CD4-positive, alpha-beta T cell (primary cell): ENCODE measurements at regions not wholly inside any gene's neighbourhood (a gene's known extent, or its start where the extent isn't known, plus 50 kb on each side); places are given as distances from the start of the nearest gene placed in this dataset.
"Not testable (repeated sequence)": the region's sequence is repeated elsewhere in the genome, so short reads cannot be mapped to it uniquely, and the experiment has no call there.

Experiments used
- ATAC-seq: fragments of 200-7000 bp; cut with Tn5 transposase; one replicate; pipeline ENCODE4 v1.10.0; 2022; ENCODE audit warnings: mild to moderate bottlenecking; ENCODE audit not compliant: poor library complexity
- CTCF ChIA-PET: fragments of 350-600 bp; sonication (Branson Sonifier 250); formaldehyde crosslinking; loops from one replicate; lab custom pipeline; 2021; ENCODE audit warnings: antibody characterized with exemption, inconsistent platforms; lab: Charles Lee
- POLR2A ChIA-PET: fragments of 350-600 bp; sonication (Branson Sonifier 250); formaldehyde crosslinking; loops from one replicate; lab custom pipeline; 2021; ENCODE audit warnings: antibody characterized with exemption, inconsistent platforms; lab: Charles Lee
- DNase-seq, 14 experiments: peaks; one replicate each; pipeline ENCODE4 v3.0.0-alpha.2; 2013 to 2020; ENCODE audit warnings: mixed read lengths in 2 of 14
- H3K27ac ChIP-seq, 2 donors: one replicate each; pipeline versions ENCODE4 v1.5.1 to v1.7.0; 2013; ENCODE audit warnings: low read length in 2 of 2, low read depth in 1 of 2, mild to moderate bottlenecking in 1 of 2
- H3K27me3 ChIP-seq, 2 experiments: 1 replicate in 1 of 2; 2 replicates in 1 of 2; pipeline versions ENCODE4 v1.6.1 to v1.7.0; 2013; ENCODE audit warnings: low read length in 2 of 2, control low read depth in 1 of 2, mild to moderate bottlenecking in 1 of 2, moderate library complexity in 1 of 2; ENCODE audit not compliant: insufficient read depth in 2 of 2, control insufficient read depth in 1 of 2
- H3K36me3 ChIP-seq: one replicate; pipeline ENCODE4 v1.6.1; 2013; ENCODE audit warnings: low read length, control low read depth; ENCODE audit not compliant: insufficient read depth
- H3K4me1 ChIP-seq: one replicate; pipeline ENCODE4 v1.6.1; 2013; ENCODE audit warnings: low read length, control low read depth; ENCODE audit not compliant: insufficient read depth
- H3K4me3 ChIP-seq: one replicate; pipeline ENCODE4 v1.5.1; 2013; ENCODE audit warnings: mild to moderate bottlenecking, low read length, moderate library complexity
- H3K9me3 ChIP-seq, 2 experiments: 1 replicate in 1 of 2; 2 replicates in 1 of 2; pipeline versions ENCODE4 v1.6.1 to v1.7.0; 2013; ENCODE audit warnings: low read length in 2 of 2, mild to moderate bottlenecking in 2 of 2, control low read depth in 1 of 2, moderate library complexity in 1 of 2; ENCODE audit not compliant: control insufficient read depth in 1 of 2, insufficient read depth in 1 of 2
- H3K27ac Mint-ChIP-seq: one replicate; pipeline ENCODE4 v1.8.0; 2020; ENCODE audit warnings: mixed read lengths
- H3K27me3 Mint-ChIP-seq: one replicate; pipeline ENCODE4 v1.8.0; 2021; ENCODE audit warnings: mixed read lengths
- H3K36me3 Mint-ChIP-seq: one replicate; pipeline ENCODE4 v1.8.0; 2021; ENCODE audit warnings: low read depth, mixed read lengths
- H3K4me1 Mint-ChIP-seq: one replicate; pipeline ENCODE4 v1.8.0; 2021; ENCODE audit warnings: low read depth, mixed read lengths
- H3K4me3 Mint-ChIP-seq: one replicate; pipeline ENCODE4 v1.8.0; 2020; ENCODE audit warnings: mild to moderate bottlenecking, mixed read lengths
- H3K9me3 Mint-ChIP-seq: one replicate; pipeline ENCODE4 v1.8.0; 2020; ENCODE audit warnings: mixed read lengths
- intact Hi-C, 2 experiments: fragments of 100-400 bp; cut with DNase I in 1 of 2; cut with micrococcal nuclease in 1 of 2; formaldehyde crosslinking; loops; one replicate each; pipeline versions ENCODE4 v1.15.1 to v1.9.0; 2023 to 2025; cut with DNase I, micrococcal nuclease
- TF ChIP-seq, protein P1 (sequence below): fragments of 200-600 bp; IDR thresholded peaks from one replicate; pipeline ENCODE4 v1.8.0; 2022; ENCODE audit warnings: antibody characterized with exemption, mild to moderate bottlenecking

DNA sequence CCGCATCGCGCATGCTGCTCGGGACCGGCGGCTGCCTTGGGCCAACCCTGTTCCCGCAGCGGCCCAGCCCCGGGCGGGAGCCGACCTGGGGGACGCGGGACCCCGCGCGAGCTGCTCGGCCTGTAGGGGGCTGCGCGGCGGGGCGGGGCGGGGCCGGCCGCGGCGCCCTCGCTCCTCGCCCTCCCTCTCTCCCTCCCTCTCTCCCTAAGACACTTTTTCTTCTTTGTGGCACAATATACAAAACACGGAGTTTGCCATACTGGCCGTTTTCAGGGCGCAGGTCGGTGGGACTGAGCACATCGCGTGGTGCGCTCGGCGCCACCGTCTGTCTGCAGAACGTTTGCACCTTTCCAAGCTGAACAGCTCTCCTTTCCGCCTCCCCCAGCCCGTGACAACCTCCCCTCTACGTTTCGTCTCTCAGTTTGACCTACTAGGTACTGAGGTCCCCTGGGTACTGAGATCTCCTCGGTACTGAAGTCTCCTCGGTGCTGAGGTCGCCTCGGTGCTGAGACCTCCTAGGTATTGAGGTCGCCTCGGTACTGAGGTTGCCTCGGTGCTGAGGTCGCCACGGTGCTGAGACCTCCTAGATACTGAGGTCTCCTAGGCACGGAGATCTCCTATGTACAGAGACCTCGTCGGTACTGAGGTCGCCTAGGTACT, 261.1 kb upstream of the PLCXD1 start:
- CTCF ChIA-PET, result no interaction called here
- TF ChIP-seq, protein P1, sequence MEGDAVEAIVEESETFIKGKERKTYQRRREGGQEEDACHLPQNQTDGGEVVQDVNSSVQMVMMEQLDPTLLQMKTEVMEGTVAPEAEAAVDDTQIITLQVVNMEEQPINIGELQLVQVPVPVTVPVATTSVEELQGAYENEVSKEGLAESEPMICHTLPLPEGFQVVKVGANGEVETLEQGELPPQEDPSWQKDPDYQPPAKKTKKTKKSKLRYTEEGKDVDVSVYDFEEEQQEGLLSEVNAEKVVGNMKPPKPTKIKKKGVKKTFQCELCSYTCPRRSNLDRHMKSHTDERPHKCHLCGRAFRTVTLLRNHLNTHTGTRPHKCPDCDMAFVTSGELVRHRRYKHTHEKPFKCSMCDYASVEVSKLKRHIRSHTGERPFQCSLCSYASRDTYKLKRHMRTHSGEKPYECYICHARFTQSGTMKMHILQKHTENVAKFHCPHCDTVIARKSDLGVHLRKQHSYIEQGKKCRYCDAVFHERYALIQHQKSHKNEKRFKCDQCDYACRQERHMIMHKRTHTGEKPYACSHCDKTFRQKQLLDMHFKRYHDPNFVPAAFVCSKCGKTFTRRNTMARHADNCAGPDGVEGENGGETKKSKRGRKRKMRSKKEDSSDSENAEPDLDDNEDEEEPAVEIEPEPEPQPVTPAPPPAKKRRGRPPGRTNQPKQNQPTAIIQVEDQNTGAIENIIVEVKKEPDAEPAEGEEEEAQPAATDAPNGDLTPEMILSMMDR, result no peak
- POLR2A ChIA-PET, result no interaction called here
- no peak for ATAC-seq
- Histone ChIP-seq H3K27ac (no peak overlapping the region), H3K27me3 (no peaks in the 10 kb centered on the region), H3K9me3 (peaks cover 0 to 5% of the 10 kb centered on the region in 2 experiments), H3K4me3 (peak overlapping the region; percentile 45), H3K36me3 (no peaks in the 10 kb centered on the region), H3K4me1 (peaks cover 6% of the 10 kb centered on the region)
- peak in 3 of 14 experiments; percentile 6 to 50 (median 45) for DNase-seq
- peak overlapping the region; percentile 58 for H3K27ac Mint-ChIP-seq
- H3K27me3 Mint-ChIP-seq, result no peaks in the 10 kb centered on the region
- H3K9me3 Mint-ChIP-seq, result no peaks in the 10 kb centered on the region
- H3K4me1 Mint-ChIP-seq, result peaks cover 3% of the 10 kb centered on the region
- H3K36me3 Mint-ChIP-seq, result no peaks in the 10 kb centered on the region
- intact Hi-C loops, result no loop called here
- peak overlapping the region; percentile 93 for H3K4me3 Mint-ChIP-seq

GRCh38 chrX:24139-24538, 257.0 kb upstream of the PLCXD1 start:
- H3K36me3 Mint-ChIP-seq, H3K9me3 Mint-ChIP-seq, H3K27ac Mint-ChIP-seq, H3K4me1 ChIP-seq, H3K4me3 Mint-ChIP-seq, H3K27ac ChIP-seq, H3K36me3 ChIP-seq, H3K9me3 ChIP-seq, intact Hi-C loops, H3K4me1 Mint-ChIP-seq, H3K27me3 Mint-ChIP-seq, POLR2A ChIA-PET, ATAC-seq, CTCF ChIA-PET, H3K27me3 ChIP-seq, DNase-seq, H3K4me3 ChIP-seq: not testable (repeated sequence)
